Activated T-cell treated with anti-CD3 and anti-CD28 coated beads, Interleukin-2, amount 50 U/mL, for 72 hours (primary cell): ENCODE measurements at regions not wholly inside any gene's neighbourhood (a gene's known extent, or its start where the extent isn't known, plus 50 kb on each side); places are given as distances from the start of the nearest gene placed in this dataset.

ENCODE experiments used
- ATAC-seq, 2 donors: fragments of 150-1000 bp; cut with Tn5 transposase; replicated peaks in 1 of 2; 2 replicates each; pipeline ENCODE4 v1.10.0; 2021; ENCODE audit warnings: moderate library complexity in 2 of 2, mild to moderate bottlenecking in 1 of 2
- DNase-seq, 2 donors: peaks; one replicate each; pipeline ENCODE4 v3.0.0; 2021 to 2022; ENCODE audit warnings: mixed read lengths in 1 of 2
- H3K27ac Mint-ChIP-seq: one replicate; pipeline ENCODE4 v1.8.0; 2022; ENCODE audit warnings: mild to moderate bottlenecking, moderate library complexity, mixed read lengths
- H3K27me3 Mint-ChIP-seq: one replicate; pipeline ENCODE4 v1.8.0; 2022; ENCODE audit warnings: low read depth, mixed read lengths
- H3K36me3 Mint-ChIP-seq, 2 donors: one replicate each; pipeline ENCODE4 v1.8.0; 2022; ENCODE audit warnings: mixed read lengths in 2 of 2, mild to moderate bottlenecking in 1 of 2; ENCODE audit not compliant: insufficient read depth in 2 of 2
- H3K4me1 Mint-ChIP-seq: one replicate; pipeline ENCODE4 v1.8.0; 2022; ENCODE audit warnings: low read depth, mixed read lengths
- H3K4me3 Mint-ChIP-seq, 2 donors: one replicate each; pipeline ENCODE4 v1.8.0; 2022; ENCODE audit warnings: mild to moderate bottlenecking in 2 of 2, mixed read lengths in 2 of 2, moderate library complexity in 2 of 2
- H3K9me3 Mint-ChIP-seq, 2 donors: one replicate each; pipeline ENCODE4 v1.8.0; 2022; ENCODE audit warnings: mixed read lengths in 2 of 2

DNA sequence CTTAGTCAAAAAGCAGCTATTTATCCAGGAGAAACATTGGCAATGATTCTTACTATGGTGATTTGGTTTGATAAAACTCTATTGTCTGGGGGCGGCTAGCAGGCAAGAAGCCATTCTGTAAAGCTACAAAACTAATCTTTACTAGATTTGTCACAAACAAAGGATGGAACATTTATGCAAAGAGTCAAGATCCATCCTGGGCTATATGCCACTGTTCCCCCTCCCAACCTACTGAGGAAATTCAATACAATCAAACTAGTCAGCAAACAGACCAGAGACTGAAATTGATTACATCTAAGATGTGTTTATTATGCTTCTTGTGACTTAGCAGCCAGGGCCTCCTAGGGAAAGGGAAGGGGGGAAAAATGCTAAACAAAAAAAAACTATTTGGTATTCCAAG is 397.6 kb downstream of the GPAM start:
- no peaks in the 10 kb centered on the region for H3K4me1 Mint-ChIP-seq

DNA sequence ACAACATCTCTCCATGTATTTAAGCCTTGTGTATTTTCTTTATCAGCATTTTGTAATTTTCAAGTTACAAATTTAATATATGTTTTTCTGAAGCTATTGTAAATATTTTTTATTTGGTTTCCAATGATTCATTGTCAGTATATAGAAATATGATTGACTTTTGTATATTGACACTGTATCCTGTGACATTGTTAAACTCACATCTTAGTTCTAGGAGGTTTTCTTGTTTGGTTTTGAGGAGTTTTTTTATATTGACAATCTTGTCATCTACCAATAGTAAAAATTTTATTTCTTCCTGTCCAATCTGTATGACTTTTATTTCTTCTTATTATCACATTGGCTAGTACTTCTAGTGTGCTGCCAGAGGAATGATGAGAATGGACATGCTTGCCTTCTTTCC is 393.7 kb downstream of the GPAM start:
- Mint-ChIP-seq H3K27ac (no peak overlapping the region), H3K4me3 (no peak overlapping the region), H3K36me3 (no peaks in the 10 kb centered on the region), H3K4me1 (no peaks in the 10 kb centered on the region), H3K9me3 (peaks cover 0 to 2% of the 10 kb centered on the region in 2 donors), H3K27me3 (peaks cover under 1% of the 10 kb centered on the region)
- no peak for ATAC-seq
- DNase-seq: no peak

More for the DNA sequence above, 397.6 kb downstream of the GPAM start:
- H3K36me3 Mint-ChIP-seq: no peaks in the 10 kb centered on the region
- no peak for ATAC-seq
- H3K27ac Mint-ChIP-seq: no peak overlapping the region
- H3K4me3 Mint-ChIP-seq: no peak overlapping the region
- H3K9me3 Mint-ChIP-seq: no peaks in the 10 kb centered on the region
- DNase-seq: no peak
- peaks cover 5% of the 10 kb centered on the region for H3K27me3 Mint-ChIP-seq

DNA sequence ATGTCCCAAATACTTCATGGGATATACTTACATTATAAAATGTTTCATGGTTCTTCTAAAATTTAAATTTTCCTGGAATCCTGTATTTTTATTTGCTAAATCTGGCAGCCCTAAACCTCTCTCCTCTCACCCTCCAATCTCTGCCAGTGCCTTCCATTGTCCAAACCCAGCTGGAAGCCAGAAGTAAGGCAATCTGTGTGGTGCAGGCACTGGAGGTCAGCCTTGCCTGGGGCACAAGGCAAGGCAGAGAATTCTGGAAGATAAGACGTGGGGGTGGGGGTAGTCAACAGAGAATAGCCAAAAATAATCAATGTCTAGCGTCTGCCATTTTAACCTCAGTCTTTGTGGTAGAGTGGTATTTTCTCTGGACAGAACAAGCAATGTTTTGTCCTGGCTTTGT is 381.7 kb downstream of the GPAM start:
- no peak overlapping the region for H3K27ac Mint-ChIP-seq
- H3K4me1 Mint-ChIP-seq: no peaks in the 10 kb centered on the region
- DNase-seq (no peak), ATAC-seq (no peak)
- H3K36me3 Mint-ChIP-seq: no peaks in the 10 kb centered on the region
- H3K27me3 Mint-ChIP-seq: peaks cover 6% of the 10 kb centered on the region
- peaks cover 0 to 1% of the 10 kb centered on the region in 2 donors for H3K9me3 Mint-ChIP-seq
- no peak overlapping the region for H3K4me3 Mint-ChIP-seq

DNA sequence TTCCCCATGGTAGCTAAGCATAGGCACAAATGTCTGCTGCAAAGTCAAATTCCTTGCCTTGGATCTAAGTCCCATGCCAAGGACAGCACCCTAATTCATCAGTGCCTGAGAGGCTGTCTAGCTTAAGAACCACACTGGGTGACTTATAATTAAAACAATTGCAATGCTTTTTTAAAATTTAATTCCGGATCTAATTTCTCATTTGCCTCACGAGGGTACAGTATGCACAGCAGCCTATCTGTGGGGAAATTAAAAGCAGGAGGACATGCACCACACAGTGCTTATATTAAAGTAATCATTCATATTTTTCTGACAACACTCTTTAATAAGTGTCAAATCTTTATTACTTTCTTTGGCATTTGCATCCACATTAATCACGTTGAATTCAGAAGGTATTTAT is 378.8 kb downstream of the GPAM start:
- no peak for ATAC-seq
- Mint-ChIP-seq H3K4me1 (no peaks in the 10 kb centered on the region), H3K27ac (no peak overlapping the region)

DNA sequence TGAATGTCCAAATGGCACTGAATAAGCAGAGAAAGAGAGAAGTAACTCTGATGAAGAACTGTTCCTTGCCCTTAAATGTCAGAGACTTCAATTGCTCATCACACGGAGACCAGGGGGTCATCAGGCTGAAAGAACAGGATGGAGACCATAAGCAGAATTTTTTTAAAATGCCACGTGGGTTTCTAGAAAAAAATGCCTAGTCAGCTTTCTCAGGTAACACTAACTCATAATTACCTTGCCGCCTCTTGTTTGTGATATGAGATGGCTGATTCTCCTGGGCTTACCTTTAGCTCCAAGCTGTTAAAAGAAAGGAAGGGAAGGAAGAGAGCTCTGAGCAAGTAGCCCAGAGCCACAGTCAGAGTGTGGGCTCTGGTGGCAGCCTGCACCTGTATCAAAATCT is 372.0 kb downstream of the GPAM start:
- no peak for ATAC-seq
- Mint-ChIP-seq H3K27me3 (peaks cover under 1% of the 10 kb centered on the region), H3K9me3 (peaks cover 0 to 2% of the 10 kb centered on the region in 2 donors), H3K27ac (no peak overlapping the region), H3K4me1 (no peaks in the 10 kb centered on the region), H3K4me3 (no peak overlapping the region), H3K36me3 (peaks cover 1 to 2% of the 10 kb centered on the region in 2 donors)
- no peak for DNase-seq

More for the DNA sequence above, 378.8 kb downstream of the GPAM start:
- H3K36me3 Mint-ChIP-seq: no peaks in the 10 kb centered on the region
- DNase-seq: no peak
- peaks cover 0 to 1% of the 10 kb centered on the region in 2 donors for H3K9me3 Mint-ChIP-seq
- H3K4me3 Mint-ChIP-seq: no peak overlapping the region
- H3K27me3 Mint-ChIP-seq: peaks cover 6% of the 10 kb centered on the region

DNA sequence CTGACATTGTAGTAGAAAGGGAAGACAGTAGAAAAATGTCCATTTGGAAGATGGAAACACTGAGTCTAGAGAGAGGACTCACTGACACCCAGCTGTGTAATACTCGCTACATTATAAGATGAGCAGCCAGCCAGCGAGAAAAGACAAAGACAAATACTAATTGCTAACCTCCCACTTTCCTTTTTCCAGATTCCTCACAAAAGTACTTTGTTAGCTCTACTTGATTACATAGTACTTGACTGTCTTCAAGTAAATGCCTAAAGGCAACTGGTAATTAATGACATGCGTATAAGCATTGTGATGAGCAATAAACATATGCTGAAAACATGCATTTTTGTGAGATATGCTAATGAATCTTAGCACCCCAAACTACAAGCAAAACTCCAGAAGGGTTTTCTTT is 363.1 kb downstream of the GPAM start:
- Mint-ChIP-seq H3K27me3 (no peaks in the 10 kb centered on the region), H3K4me1 (no peaks in the 10 kb centered on the region), H3K36me3 (no peaks in the 10 kb centered on the region), H3K9me3 (peaks cover 0 to 1% of the 10 kb centered on the region in 2 donors), H3K4me3 (no peak overlapping the region), H3K27ac (no peak overlapping the region)
- no peak for DNase-seq
- ATAC-seq: no peak

DNA sequence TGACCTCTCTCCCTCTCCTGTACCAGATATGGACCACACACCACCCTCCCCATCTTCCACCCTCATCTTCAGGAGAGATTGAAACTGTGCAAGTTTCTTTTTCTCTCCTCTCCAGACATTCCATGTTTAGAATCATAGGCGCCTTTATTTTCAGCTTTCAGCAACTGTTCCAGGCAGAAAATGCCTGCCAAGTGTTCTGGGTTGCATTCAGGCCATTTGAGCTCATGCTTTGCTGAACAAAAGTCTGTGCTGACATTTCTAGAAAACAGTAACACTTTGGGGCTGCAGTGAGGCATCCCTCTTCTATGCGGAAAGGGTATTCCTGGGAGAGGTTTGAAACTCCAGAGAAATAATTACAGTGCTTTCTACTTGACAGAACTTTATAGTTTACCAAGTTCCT is 361.7 kb downstream of the GPAM start:
- DNase-seq (no peak), ATAC-seq (no peak)
- H3K36me3 Mint-ChIP-seq: no peaks in the 10 kb centered on the region
- no peaks in the 10 kb centered on the region for H3K27me3 Mint-ChIP-seq
- no peak overlapping the region for H3K27ac Mint-ChIP-seq
- no peaks in the 10 kb centered on the region for H3K4me1 Mint-ChIP-seq
- H3K9me3 Mint-ChIP-seq: peaks cover 0 to 1% of the 10 kb centered on the region in 2 donors
- no peak overlapping the region for H3K4me3 Mint-ChIP-seq

DNA sequence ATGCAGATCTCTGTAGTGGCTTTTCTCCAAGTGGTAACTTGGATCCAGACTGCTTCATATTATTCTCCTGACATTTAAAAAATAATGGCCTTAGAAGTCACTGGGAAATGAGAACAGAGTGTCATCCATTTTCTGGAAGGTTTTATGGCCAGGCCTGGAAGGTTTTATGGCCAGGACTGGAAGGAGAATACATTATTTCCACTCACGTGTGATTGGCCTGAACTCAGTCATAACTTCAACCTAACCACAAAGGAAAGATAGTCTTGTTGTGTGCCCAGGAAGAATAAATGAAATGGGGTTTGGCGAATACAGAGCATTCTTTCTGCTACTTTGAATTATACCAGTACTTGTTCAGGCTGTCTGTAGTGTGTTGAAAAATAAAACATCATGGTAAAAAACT is 360.9 kb downstream of the GPAM start:
- H3K36me3 Mint-ChIP-seq: no peaks in the 10 kb centered on the region
- H3K27ac Mint-ChIP-seq: no peak overlapping the region
- peaks cover 0 to 1% of the 10 kb centered on the region in 2 donors for H3K9me3 Mint-ChIP-seq
- ATAC-seq (no peak), DNase-seq (no peak)
- H3K4me3 Mint-ChIP-seq: no peak overlapping the region
- H3K4me1 Mint-ChIP-seq: no peaks in the 10 kb centered on the region
- no peaks in the 10 kb centered on the region for H3K27me3 Mint-ChIP-seq

DNA sequence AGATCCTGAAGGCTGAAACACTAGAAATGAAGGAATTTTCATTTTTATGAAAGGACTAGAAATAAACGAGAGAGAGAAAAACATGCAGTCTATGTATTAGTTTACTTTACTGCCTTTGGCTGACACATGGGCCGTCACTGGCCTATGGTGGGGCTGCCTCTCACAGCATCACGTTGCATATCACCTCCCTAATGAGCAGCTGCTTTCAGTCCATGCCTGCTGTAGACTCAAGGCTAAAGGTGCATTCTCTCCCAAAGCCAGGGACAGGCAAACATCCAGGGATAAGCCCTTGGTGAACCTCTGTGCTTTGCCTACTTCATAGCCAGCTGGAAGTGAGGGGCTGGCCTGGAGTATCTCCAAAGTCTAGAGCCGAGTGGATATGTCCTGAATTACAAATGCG is 359.4 kb downstream of the GPAM start:
- ATAC-seq: no peak
- H3K9me3 Mint-ChIP-seq: peaks cover 0 to 1% of the 10 kb centered on the region in 2 donors

DNA sequence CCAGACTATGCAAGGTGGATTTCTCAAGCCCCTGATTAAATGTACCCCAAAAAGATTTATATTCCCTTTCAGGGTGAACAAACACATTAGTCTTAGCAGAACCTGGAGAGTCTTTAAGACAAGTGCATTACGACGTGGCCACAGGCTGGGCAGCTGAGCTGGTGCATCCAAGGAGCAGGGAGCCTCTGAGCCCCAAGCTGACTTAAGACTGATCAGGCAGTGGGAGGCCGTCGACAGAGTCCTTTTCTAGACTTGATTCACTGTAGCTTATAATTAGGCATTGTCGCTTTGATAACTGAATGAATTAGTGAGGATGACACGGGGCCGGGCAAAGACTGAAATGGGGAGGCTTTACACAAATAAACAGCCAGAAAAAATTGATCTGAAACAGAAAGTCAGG is 353.2 kb downstream of the GPAM start:
- no peaks in the 10 kb centered on the region for H3K27me3 Mint-ChIP-seq
- H3K4me3 Mint-ChIP-seq: no peak overlapping the region
- H3K4me1 Mint-ChIP-seq: no peaks in the 10 kb centered on the region
- H3K27ac Mint-ChIP-seq: no peak overlapping the region
- DNase-seq (no peak), ATAC-seq (no peak)
- H3K36me3 Mint-ChIP-seq: no peaks in the 10 kb centered on the region
- no peaks in the 10 kb centered on the region for H3K9me3 Mint-ChIP-seq

More for the DNA sequence above, 359.4 kb downstream of the GPAM start:
- H3K36me3 Mint-ChIP-seq: no peaks in the 10 kb centered on the region
- H3K27ac Mint-ChIP-seq: no peak overlapping the region
- H3K27me3 Mint-ChIP-seq: no peaks in the 10 kb centered on the region
- no peak for DNase-seq
- no peaks in the 10 kb centered on the region for H3K4me1 Mint-ChIP-seq
- H3K4me3 Mint-ChIP-seq: no peak overlapping the region

DNA sequence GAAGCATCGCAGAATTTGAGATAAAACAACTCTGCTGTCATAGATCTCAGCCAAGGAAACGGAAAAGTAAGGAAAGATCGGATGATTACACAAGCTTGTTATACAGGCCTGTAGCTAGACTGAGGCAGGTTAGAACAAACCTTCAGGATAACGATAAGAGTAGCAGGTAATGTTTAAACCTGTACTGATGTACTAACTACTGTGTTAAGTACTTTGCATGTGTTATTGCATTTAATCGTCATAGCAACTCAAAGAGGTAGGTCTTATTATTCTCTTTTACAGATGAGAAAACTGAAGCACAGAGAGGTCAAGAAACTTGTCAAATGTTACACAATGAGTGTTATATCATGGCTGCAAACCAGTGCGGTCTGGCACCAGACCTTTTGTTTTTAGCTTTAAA is 352.5 kb downstream of the GPAM start:
- Mint-ChIP-seq H3K27ac (no peak overlapping the region), H3K36me3 (no peaks in the 10 kb centered on the region), H3K27me3 (no peaks in the 10 kb centered on the region), H3K9me3 (no peaks in the 10 kb centered on the region), H3K4me3 (no peak overlapping the region), H3K4me1 (no peaks in the 10 kb centered on the region)
- ATAC-seq: no peak
- DNase-seq: no peak

DNA sequence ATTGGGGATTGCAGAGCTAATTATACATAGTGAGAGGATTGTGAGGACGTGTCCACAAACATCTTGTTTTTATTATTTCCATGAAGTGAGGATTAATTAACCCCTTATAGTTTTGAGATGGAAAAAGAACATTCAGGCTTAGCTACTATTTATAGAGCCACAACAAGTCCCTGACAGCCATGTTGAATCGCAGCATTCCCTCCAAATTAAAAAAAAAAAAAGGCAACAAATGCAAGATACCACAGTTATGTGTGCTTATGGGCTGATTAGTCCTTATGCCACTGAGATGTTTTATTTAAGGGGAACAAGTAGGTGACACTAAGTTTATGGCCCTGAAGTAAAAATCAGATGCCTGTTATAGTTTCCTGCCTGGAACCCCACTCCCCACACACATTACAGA is 350.3 kb downstream of the GPAM start:
- Mint-ChIP-seq H3K9me3 (no peaks in the 10 kb centered on the region), H3K27me3 (no peaks in the 10 kb centered on the region), H3K4me3 (no peak overlapping the region), H3K36me3 (no peaks in the 10 kb centered on the region), H3K4me1 (no peaks in the 10 kb centered on the region), H3K27ac (no peak overlapping the region)
- no peak for ATAC-seq
- DNase-seq: no peak

DNA sequence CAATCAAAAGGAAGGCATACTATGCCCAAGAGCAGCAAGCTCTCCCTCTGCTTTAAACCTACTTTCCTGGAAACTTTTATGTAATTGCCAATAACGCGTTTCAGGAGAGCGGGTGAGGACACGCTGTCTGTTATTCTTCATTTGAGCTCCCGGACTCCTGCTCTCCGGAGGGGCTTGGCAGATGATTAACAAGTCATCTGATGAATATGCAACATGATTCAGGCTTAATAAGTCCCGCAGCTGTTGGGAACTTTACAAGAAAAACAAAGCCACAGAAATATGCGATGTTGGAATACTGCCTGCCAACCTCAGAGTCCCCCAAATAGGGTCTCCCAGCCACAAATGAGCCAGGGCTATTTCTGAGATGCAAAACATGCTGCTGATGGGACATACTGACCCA is 348.0 kb downstream of the GPAM start:
- Mint-ChIP-seq H3K4me1 (no peaks in the 10 kb centered on the region), H3K4me3 (no peak overlapping the region), H3K27ac (no peak overlapping the region), H3K9me3 (no peaks in the 10 kb centered on the region), H3K27me3 (no peaks in the 10 kb centered on the region), H3K36me3 (no peaks in the 10 kb centered on the region)
- ATAC-seq: no peak
- no peak for DNase-seq

DNA sequence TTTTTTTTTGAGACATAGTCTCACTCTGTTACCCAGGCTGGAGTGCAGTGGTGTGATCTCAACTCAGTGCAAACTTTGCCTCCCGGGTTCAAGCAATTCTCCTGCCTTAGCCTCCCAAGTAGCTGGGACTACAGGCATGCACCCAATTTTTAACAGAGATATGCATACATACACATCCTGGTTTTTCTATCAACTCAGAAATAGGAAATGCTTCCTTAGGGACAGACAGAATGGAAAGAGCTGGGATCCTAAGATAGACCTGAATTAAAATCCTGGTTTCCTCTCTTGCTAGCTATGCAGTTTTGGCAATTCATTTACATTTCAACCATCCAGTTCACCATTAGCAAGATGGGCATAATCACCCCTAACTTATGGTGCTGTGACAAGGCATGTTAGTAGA is 347.5 kb downstream of the GPAM start:
- no peak for ATAC-seq
- Mint-ChIP-seq H3K27me3 (no peaks in the 10 kb centered on the region), H3K9me3 (no peaks in the 10 kb centered on the region), H3K36me3 (no peaks in the 10 kb centered on the region), H3K4me3 (no peak overlapping the region), H3K27ac (no peak overlapping the region), H3K4me1 (no peaks in the 10 kb centered on the region)
- DNase-seq: no peak
